Keratinocyte (primary cell): ENCODE measurements at regions not wholly inside any gene's neighbourhood (a gene's known extent, or its start where the extent isn't known, plus 50 kb on each side); places are given as distances from the start of the nearest gene placed in this dataset.

ENCODE experiments used
- EZH2 ChIP-seq: IDR thresholded peaks from one replicate; pipeline ENCODE4 v1.6.1; 2012; ENCODE audit warnings: inconsistent platforms, mild to moderate bottlenecking, low read length, moderate library complexity
- TF ChIP-seq, protein P1 (sequence below), 3 experiments: IDR thresholded peaks in 1 of 3; conservative IDR thresholded peaks in 1 of 3; optimal IDR thresholded peaks in 1 of 3; 2 replicates in 2 of 3; 3 replicates in 1 of 3; pipeline versions ENCODE3 to v1.5.1; 2011; ENCODE audit warnings: low read length in 3 of 3, mild to moderate bottlenecking in 3 of 3, moderate library complexity in 2 of 3, control low read depth in 1 of 3, inconsistent platforms in 1 of 3; ENCODE audit not compliant: insufficient read depth in 2 of 3; ENCODE audit errors: extremely low read depth in 1 of 3

DNA sequence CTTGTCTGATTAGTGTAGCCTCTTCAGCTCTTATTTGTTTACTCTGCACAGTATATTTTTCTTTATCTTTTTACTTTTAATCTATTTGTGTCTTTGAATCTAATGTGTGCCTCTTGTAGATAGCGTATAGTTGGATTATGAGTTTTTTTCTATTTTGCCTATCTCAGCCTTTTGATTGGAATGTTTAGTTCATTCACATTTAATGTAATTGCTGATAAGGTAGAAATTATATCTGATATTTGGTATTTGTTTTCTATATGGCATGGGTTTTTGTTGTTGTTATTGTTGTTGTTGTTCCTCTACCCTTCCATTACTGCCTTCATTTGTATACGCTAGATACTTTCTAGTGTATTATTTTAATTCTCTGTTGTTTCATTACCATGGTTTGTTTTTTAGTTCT is 131.7 kb upstream of the GRIK3 start:
- TF ChIP-seq, protein P1, sequence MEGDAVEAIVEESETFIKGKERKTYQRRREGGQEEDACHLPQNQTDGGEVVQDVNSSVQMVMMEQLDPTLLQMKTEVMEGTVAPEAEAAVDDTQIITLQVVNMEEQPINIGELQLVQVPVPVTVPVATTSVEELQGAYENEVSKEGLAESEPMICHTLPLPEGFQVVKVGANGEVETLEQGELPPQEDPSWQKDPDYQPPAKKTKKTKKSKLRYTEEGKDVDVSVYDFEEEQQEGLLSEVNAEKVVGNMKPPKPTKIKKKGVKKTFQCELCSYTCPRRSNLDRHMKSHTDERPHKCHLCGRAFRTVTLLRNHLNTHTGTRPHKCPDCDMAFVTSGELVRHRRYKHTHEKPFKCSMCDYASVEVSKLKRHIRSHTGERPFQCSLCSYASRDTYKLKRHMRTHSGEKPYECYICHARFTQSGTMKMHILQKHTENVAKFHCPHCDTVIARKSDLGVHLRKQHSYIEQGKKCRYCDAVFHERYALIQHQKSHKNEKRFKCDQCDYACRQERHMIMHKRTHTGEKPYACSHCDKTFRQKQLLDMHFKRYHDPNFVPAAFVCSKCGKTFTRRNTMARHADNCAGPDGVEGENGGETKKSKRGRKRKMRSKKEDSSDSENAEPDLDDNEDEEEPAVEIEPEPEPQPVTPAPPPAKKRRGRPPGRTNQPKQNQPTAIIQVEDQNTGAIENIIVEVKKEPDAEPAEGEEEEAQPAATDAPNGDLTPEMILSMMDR (optimal IDR thresholded peaks at IDR 0.05 in 1 of 3, IDR thresholded peaks at IDR 0.05 in 1 of 3, conservative IDR thresholded peaks at IDR 0.05 in 1 of 3; ENCODE audit: extremely low read depth in 1 of 3, insufficient read depth in 2 of 3, low read length in 3 of 3) = no peak
- no peak for TF ChIP-seq EZH2
